Osteoblast (primary cell): ENCODE measurements at regions not wholly inside any gene's neighbourhood (a gene's known extent, or its start where the extent isn't known, plus 50 kb on each side); places are given as distances from the start of the nearest gene placed in this dataset.
A peak's percentile ranks its signal among the peaks of the same experiment; 100 is the strongest.
"Not testable (repeated sequence)": the region's sequence is repeated elsewhere in the genome, so short reads cannot be mapped to it uniquely, and the experiment has no call there.

Source experiments
- DNase-seq: peaks from one replicate; pipeline ENCODE4 v3.0.0; 2011; ENCODE audit warnings: low spot score, mixed read lengths; ENCODE audit not compliant: insufficient read length; ENCODE audit errors: missing footprints
- H2AFZ ChIP-seq: 2 replicates; pipeline ENCODE4 v1.6.0; 2011; ENCODE audit warnings: mild to moderate bottlenecking, low read length
- H3K27ac ChIP-seq: 2 replicates; pipeline ENCODE4 v1.5.1; 2011; ENCODE audit warnings: mild to moderate bottlenecking, low read depth, low read length, moderate library complexity
- H3K27me3 ChIP-seq: 2 replicates; pipeline ENCODE4 v1.6.0; 2012; ENCODE audit warnings: mild to moderate bottlenecking, control low read depth, inconsistent platforms, low read length, moderate library complexity; ENCODE audit not compliant: insufficient read depth
- H3K36me3 ChIP-seq: 2 replicates; pipeline ENCODE4 v1.5.1; 2011; ENCODE audit warnings: mild to moderate bottlenecking, low read length, control low read depth, moderate library complexity; ENCODE audit not compliant: insufficient read depth
- H3K4me1 ChIP-seq: 2 replicates; pipeline ENCODE4 v1.5.1; 2011; ENCODE audit warnings: mild to moderate bottlenecking, low read length, control low read depth, moderate library complexity; ENCODE audit not compliant: insufficient read depth
- H3K4me2 ChIP-seq: 2 replicates; pipeline ENCODE4 v1.6.0; 2011; ENCODE audit warnings: mild to moderate bottlenecking, low read length; ENCODE audit not compliant: insufficient read depth
- H3K4me3 ChIP-seq: fragments of 200-600 bp; sonication (generic); 3 replicates; pipeline ENCODE4 v1.5.1; 2012; ENCODE audit warnings: mild to moderate bottlenecking, low read length, inconsistent platforms; ENCODE audit not compliant: insufficient read depth
- H3K79me2 ChIP-seq: 2 replicates; pipeline ENCODE4 v1.6.0; 2012; ENCODE audit warnings: mild to moderate bottlenecking, low read length, control low read depth, inconsistent platforms; ENCODE audit not compliant: insufficient read depth
- H3K9me3 ChIP-seq: 2 replicates; pipeline ENCODE4 v1.5.1; 2011; ENCODE audit warnings: low read depth, low read length, control low read depth
- H4K20me1 ChIP-seq: 2 replicates; pipeline ENCODE4 v1.6.0; 2012; ENCODE audit warnings: mild to moderate bottlenecking, low read length, control low read depth; ENCODE audit not compliant: insufficient read depth
- CTCF ChIP-seq: IDR thresholded peaks from 2 replicates; pipeline ENCODE4 v1.5.1; 2011; ENCODE audit warnings: mild to moderate bottlenecking, low read depth, low read length, moderate library complexity; ENCODE audit errors: extremely low read depth

GRCh38 chrX:37921758-37922157 lies 74.4 kb upstream of the DYNLT3 start:
- Histone ChIP-seq H3K79me2 (no peaks in the 10 kb centered on the region), H3K4me3 (no peak overlapping the region), H3K4me2 (no peak overlapping the region), H4K20me1 (no peaks in the 10 kb centered on the region), H2AFZ (no peak overlapping the region), H3K4me1 (peaks cover 3% of the 10 kb centered on the region), H3K27me3 (peaks cover 3% of the 10 kb centered on the region), H3K36me3 (no peaks in the 10 kb centered on the region), H3K27ac (no peak overlapping the region), H3K9me3 (no peaks in the 10 kb centered on the region)
- TF ChIP-seq CTCF, result no peak
- no peak for DNase-seq

GRCh38 chrX:37922928-37923327 lies 75.6 kb upstream of the DYNLT3 start:
- H3K27ac ChIP-seq, result no peak overlapping the region
- H3K4me3 ChIP-seq, result no peak overlapping the region
- no peak overlapping the region for H2AFZ ChIP-seq
- no peaks in the 10 kb centered on the region for H3K79me2 ChIP-seq
- H4K20me1 ChIP-seq, result no peaks in the 10 kb centered on the region
- no peak overlapping the region for H3K4me2 ChIP-seq
- no peak for DNase-seq
- H3K9me3 ChIP-seq, result no peaks in the 10 kb centered on the region
- no peaks in the 10 kb centered on the region for H3K36me3 ChIP-seq
- peaks cover 3% of the 10 kb centered on the region for H3K4me1 ChIP-seq
- peaks cover 3% of the 10 kb centered on the region for H3K27me3 ChIP-seq
- TF ChIP-seq CTCF, result no peak

- H3K4me1 ChIP-seq, H3K27ac ChIP-seq, H3K79me2 ChIP-seq, H2AFZ ChIP-seq, H3K9me3 ChIP-seq, H3K36me3 ChIP-seq, H3K4me3 ChIP-seq, H3K4me2 ChIP-seq, DNase-seq, H3K27me3 ChIP-seq, H4K20me1 ChIP-seq: not testable (repeated sequence)
Observed at GRCh38 chrX:37925761-37926160, 78.4 kb upstream of the DYNLT3 start.

- Histone ChIP-seq H3K27ac (no peak overlapping the region), H2AFZ (no peak overlapping the region), H3K27me3 (peaks cover 3% of the 10 kb centered on the region), H3K4me2 (no peak overlapping the region), H3K36me3 (no peaks in the 10 kb centered on the region), H3K79me2 (no peaks in the 10 kb centered on the region), H3K9me3 (no peaks in the 10 kb centered on the region), H3K4me3 (no peak overlapping the region), H3K4me1 (peaks cover 3% of the 10 kb centered on the region), H4K20me1 (no peaks in the 10 kb centered on the region)
- TF ChIP-seq CTCF, result peak; percentile 66
- no peak for DNase-seq
Observed at GRCh38 chrX:37926700-37927099, 79.3 kb upstream of the DYNLT3 start.

- Histone ChIP-seq H3K36me3 (no peaks in the 10 kb centered on the region), H3K27me3 (no peaks in the 10 kb centered on the region), H3K9me3 (no peaks in the 10 kb centered on the region)
Observed at GRCh38 chrX:37942170-37942569, 64.2 kb upstream of the SYTL5 start.

More at GRCh38 chrX:37942170-37942569, 64.2 kb upstream of the SYTL5 start:
- DNase-seq, result no peak
- TF ChIP-seq CTCF, result no peak
- no peak overlapping the region for H3K4me3 ChIP-seq
- no peaks in the 10 kb centered on the region for H3K79me2 ChIP-seq
- H3K4me1 ChIP-seq, result no peaks in the 10 kb centered on the region
- H3K27ac ChIP-seq, result no peak overlapping the region
- no peak overlapping the region for H3K4me2 ChIP-seq
- no peaks in the 10 kb centered on the region for H4K20me1 ChIP-seq
- no peak overlapping the region for H2AFZ ChIP-seq
